GM12878 (cell line): ENCODE measurements at regions not wholly inside any gene's neighbourhood (a gene's known extent, or its start where the extent isn't known, plus 50 kb on each side); places are given as distances from the start of the nearest gene placed in this dataset.
A peak's percentile ranks its signal among the peaks of the same experiment; 100 is the strongest.

ENCODE experiments used
- ATF7 ChIP-seq: fragments of 450-650 bp; IDR thresholded peaks from 2 replicates; pipeline ENCODE4 v1.6.1; 2016; ENCODE audit warnings: low read depth, mild to moderate bottlenecking
- CBX5 ChIP-seq: sonication (generic); IDR thresholded peaks from 2 replicates; pipeline ENCODE4 v1.6.1; 2016; ENCODE audit warnings: low read depth, moderate library complexity, mild to moderate bottlenecking, inconsistent platforms
- CREB1 ChIP-seq: IDR thresholded peaks from 2 replicates; pipeline ENCODE4 v1.6.1; 2012; ENCODE audit warnings: low read depth, mild to moderate bottlenecking, inconsistent platforms
- FOXM1 ChIP-seq: IDR thresholded peaks from 2 replicates; pipeline ENCODE4 v1.6.1; 2012; ENCODE audit warnings: low read depth, mild to moderate bottlenecking, inconsistent platforms, low read length, moderate library complexity
- HCFC1 ChIP-seq: fragments of 150-350 bp; IDR thresholded peaks from 2 replicates; pipeline ENCODE4 v1.6.1; 2014; ENCODE audit warnings: low read length
- IKZF2 ChIP-seq, 2 experiments: fragments of 450-650 bp; IDR thresholded peaks; 2 replicates each; pipeline ENCODE4 v1.6.1; 2017; ENCODE audit warnings: mild to moderate bottlenecking in 2 of 2, moderate library complexity in 2 of 2
- LARP7 ChIP-seq: fragments of 450-650 bp; IDR thresholded peaks from 2 replicates; pipeline ENCODE4 v1.6.1; 2017; ENCODE audit warnings: mild to moderate bottlenecking
- MTA2 ChIP-seq: fragments of 450-650 bp; IDR thresholded peaks from 2 replicates; pipeline ENCODE4 v1.6.1; 2016; ENCODE audit warnings: low read depth, mild to moderate bottlenecking, moderate library complexity
- NR2C1 ChIP-seq: fragments of 450-650 bp; IDR thresholded peaks from 2 replicates; pipeline ENCODE4 v1.6.1; 2017; ENCODE audit warnings: antibody characterized with exemption, mild to moderate bottlenecking, moderate library complexity
- NRF1 ChIP-seq: conservative IDR thresholded peaks from 2 replicates; pipeline ENCODE4 v1.6.1; 2011; ENCODE audit warnings: mild to moderate bottlenecking, low read depth, low read length, improper control_type of control experiment
- RAD51 ChIP-seq: fragments of 450-650 bp; IDR thresholded peaks from 2 replicates; pipeline ENCODE4 v1.6.1; 2016; ENCODE audit warnings: moderate library complexity, mild to moderate bottlenecking, inconsistent platforms
- RBBP5 ChIP-seq: fragments of 200-600 bp; sonication (generic); conservative IDR thresholded peaks from 2 replicates; pipeline ENCODE4 v1.6.1; 2016
- SPI1 ChIP-seq: IDR thresholded peaks from 2 replicates; pipeline ENCODE4 v1.6.1; 2011; ENCODE audit warnings: low read depth, mild to moderate bottlenecking, low read length, moderate library complexity, borderline replicate concordance; ENCODE audit not compliant: insufficient read depth
- SUZ12 ChIP-seq: fragments of 200-600 bp; sonication (generic); IDR thresholded peaks from one replicate; pipeline ENCODE4 v1.6.1; 2018; ENCODE audit warnings: antibody characterized with exemption, mild to moderate bottlenecking; ENCODE audit not compliant: unreplicated experiment
- TAF1 ChIP-seq: IDR thresholded peaks from 2 replicates; pipeline ENCODE4 v1.6.1; 2011; ENCODE audit warnings: mild to moderate bottlenecking, low read depth, low read length, borderline replicate concordance
- ZBED1 ChIP-seq: IDR thresholded peaks from 2 replicates; pipeline ENCODE4 v1.6.1; 2016; ENCODE audit warnings: borderline replicate concordance
- TF ChIP-seq, protein P1 (sequence below): fragments of 150-350 bp; IDR thresholded peaks from 2 replicates; pipeline ENCODE4 v1.6.1; 2016; ENCODE audit warnings: low read depth, low read length
- TF ChIP-seq, protein P2 (sequence below): fragments of 450-650 bp; IDR thresholded peaks from 2 replicates; pipeline ENCODE4 v1.6.1; 2018; ENCODE audit warnings: borderline replicate concordance, mild to moderate bottlenecking; ENCODE audit not compliant: partially characterized antibody
- TF ChIP-seq, protein P3 (sequence below): IDR thresholded peaks from 2 replicates; pipeline ENCODE4 v1.6.1; 2012; ENCODE audit warnings: low read depth, low read length, improper control_type of control experiment
- TF ChIP-seq, protein P4 (sequence below): IDR thresholded peaks from 2 replicates; pipeline ENCODE4 v1.6.1; 2011; ENCODE audit warnings: low read depth, mild to moderate bottlenecking, low read length, moderate library complexity, borderline replicate concordance; ENCODE audit errors: extremely low read depth
- TF ChIP-seq, protein P5 (sequence below): IDR thresholded peaks from 2 replicates; pipeline ENCODE4 v1.6.1; 2012; ENCODE audit warnings: low read depth, low read length, improper control_type of control experiment
- TF ChIP-seq, protein P6 (sequence below), 3 experiments: IDR thresholded peaks in 2 of 3; conservative IDR thresholded peaks in 1 of 3; 2 replicates each; pipeline ENCODE4 v1.5.1; 2011; ENCODE audit warnings: low read depth in 3 of 3, low read length in 3 of 3, mild to moderate bottlenecking in 3 of 3, control low read depth in 2 of 3, moderate library complexity in 2 of 3, inconsistent platforms in 1 of 3, mixed read lengths in 1 of 3; ENCODE audit not compliant: control insufficient read depth in 2 of 3, insufficient read depth in 1 of 3; ENCODE audit errors: extremely low read depth in 1 of 3

DNA sequence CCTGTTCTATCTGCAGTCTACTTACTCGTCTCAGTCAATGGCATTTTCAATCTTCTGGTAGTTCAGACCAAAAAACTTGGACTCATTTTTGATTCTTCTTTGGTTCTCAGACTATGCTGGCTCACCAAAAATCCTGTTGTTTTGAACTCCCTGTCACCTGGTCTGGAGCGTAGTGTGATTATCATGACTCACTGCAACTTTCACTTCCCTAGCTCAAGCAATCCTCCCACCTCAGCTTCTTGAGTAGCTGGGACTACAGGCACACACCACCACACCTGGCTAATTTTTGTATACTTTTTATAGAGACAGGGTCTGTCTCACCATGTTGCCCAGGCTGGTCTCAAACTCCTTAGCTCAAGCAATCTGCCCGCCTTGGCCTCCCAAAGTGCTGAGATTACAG lies 163.3 kb upstream of the CDH7 start (continued):
- TF ChIP-seq, protein P1, sequence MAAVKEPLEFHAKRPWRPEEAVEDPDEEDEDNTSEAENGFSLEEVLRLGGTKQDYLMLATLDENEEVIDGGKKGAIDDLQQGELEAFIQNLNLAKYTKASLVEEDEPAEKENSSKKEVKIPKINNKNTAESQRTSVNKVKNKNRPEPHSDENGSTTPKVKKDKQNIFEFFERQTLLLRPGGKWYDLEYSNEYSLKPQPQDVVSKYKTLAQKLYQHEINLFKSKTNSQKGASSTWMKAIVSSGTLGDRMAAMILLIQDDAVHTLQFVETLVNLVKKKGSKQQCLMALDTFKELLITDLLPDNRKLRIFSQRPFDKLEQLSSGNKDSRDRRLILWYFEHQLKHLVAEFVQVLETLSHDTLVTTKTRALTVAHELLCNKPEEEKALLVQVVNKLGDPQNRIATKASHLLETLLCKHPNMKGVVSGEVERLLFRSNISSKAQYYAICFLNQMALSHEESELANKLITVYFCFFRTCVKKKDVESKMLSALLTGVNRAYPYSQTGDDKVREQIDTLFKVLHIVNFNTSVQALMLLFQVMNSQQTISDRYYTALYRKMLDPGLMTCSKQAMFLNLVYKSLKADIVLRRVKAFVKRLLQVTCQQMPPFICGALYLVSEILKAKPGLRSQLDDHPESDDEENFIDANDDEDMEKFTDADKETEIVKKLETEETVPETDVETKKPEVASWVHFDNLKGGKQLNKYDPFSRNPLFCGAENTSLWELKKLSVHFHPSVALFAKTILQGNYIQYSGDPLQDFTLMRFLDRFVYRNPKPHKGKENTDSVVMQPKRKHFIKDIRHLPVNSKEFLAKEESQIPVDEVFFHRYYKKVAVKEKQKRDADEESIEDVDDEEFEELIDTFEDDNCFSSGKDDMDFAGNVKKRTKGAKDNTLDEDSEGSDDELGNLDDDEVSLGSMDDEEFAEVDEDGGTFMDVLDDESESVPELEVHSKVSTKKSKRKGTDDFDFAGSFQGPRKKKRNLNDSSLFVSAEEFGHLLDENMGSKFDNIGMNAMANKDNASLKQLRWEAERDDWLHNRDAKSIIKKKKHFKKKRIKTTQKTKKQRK = no peak
- TF ChIP-seq MTA2 = 0 out of 2 replicates have a peak, but pooled peaks have one; percentile 31
- TF ChIP-seq ZBED1 = no peak
- peak; percentile 71; the same call in 1 of the 2 replicates for TF ChIP-seq SPI1
- peak; percentile 33; the same call in 1 of the 2 replicates for TF ChIP-seq ATF7
- TF ChIP-seq IKZF2 (IDR thresholded peaks at IDR 0.05) = peak; percentile 39 to 51; a peak in 3 of 4 replicates
- TF ChIP-seq, protein P2, sequence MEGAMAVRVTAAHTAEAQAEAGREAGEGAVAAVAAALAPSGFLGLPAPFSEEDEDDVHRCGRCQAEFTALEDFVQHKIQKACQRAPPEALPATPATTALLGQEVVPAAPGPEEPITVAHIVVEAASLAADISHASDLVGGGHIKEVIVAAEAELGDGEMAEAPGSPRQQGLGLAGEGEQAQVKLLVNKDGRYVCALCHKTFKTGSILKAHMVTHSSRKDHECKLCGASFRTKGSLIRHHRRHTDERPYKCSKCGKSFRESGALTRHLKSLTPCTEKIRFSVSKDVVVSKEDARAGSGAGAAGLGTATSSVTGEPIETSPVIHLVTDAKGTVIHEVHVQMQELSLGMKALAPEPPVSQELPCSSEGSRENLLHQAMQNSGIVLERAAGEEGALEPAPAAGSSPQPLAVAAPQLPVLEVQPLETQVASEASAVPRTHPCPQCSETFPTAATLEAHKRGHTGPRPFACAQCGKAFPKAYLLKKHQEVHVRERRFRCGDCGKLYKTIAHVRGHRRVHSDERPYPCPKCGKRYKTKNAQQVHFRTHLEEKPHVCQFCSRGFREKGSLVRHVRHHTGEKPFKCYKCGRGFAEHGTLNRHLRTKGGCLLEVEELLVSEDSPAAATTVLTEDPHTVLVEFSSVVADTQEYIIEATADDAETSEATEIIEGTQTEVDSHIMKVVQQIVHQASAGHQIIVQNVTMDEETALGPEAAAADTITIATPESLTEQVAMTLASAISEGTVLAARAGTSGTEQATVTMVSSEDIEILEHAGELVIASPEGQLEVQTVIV = no peak
- TF ChIP-seq, protein P3, sequence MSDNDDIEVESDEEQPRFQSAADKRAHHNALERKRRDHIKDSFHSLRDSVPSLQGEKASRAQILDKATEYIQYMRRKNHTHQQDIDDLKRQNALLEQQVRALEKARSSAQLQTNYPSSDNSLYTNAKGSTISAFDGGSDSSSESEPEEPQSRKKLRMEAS = no peak
- TF ChIP-seq RAD51 = peak; percentile 33; the same call in 1 of the 2 replicates
- TF ChIP-seq, protein P4, sequence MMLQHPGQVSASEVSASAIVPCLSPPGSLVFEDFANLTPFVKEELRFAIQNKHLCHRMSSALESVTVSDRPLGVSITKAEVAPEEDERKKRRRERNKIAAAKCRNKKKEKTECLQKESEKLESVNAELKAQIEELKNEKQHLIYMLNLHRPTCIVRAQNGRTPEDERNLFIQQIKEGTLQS = no peak
- TF ChIP-seq LARP7 = no peak
- TF ChIP-seq FOXM1 = no peak
- TF ChIP-seq NRF1 = no peak
- no peak for TF ChIP-seq NR2C1
- TF ChIP-seq, protein P5, sequence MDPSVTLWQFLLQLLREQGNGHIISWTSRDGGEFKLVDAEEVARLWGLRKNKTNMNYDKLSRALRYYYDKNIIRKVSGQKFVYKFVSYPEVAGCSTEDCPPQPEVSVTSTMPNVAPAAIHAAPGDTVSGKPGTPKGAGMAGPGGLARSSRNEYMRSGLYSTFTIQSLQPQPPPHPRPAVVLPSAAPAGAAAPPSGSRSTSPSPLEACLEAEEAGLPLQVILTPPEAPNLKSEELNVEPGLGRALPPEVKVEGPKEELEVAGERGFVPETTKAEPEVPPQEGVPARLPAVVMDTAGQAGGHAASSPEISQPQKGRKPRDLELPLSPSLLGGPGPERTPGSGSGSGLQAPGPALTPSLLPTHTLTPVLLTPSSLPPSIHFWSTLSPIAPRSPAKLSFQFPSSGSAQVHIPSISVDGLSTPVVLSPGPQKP = no peak
- TF ChIP-seq TAF1 = no peak
- TF ChIP-seq, protein P6, sequence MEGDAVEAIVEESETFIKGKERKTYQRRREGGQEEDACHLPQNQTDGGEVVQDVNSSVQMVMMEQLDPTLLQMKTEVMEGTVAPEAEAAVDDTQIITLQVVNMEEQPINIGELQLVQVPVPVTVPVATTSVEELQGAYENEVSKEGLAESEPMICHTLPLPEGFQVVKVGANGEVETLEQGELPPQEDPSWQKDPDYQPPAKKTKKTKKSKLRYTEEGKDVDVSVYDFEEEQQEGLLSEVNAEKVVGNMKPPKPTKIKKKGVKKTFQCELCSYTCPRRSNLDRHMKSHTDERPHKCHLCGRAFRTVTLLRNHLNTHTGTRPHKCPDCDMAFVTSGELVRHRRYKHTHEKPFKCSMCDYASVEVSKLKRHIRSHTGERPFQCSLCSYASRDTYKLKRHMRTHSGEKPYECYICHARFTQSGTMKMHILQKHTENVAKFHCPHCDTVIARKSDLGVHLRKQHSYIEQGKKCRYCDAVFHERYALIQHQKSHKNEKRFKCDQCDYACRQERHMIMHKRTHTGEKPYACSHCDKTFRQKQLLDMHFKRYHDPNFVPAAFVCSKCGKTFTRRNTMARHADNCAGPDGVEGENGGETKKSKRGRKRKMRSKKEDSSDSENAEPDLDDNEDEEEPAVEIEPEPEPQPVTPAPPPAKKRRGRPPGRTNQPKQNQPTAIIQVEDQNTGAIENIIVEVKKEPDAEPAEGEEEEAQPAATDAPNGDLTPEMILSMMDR (IDR thresholded peaks at IDR 0.05 in 2 of 3, conservative IDR thresholded peaks at IDR 0.05 in 1 of 3; ENCODE audit: control insufficient read depth in 2 of 3, extremely low read depth in 1 of 3, insufficient read depth in 1 of 3, low read depth in 3 of 3, low read length in 3 of 3) = no peak
- TF ChIP-seq RBBP5 = no peak
- TF ChIP-seq CREB1 = no peak
- TF ChIP-seq CBX5 = no peak
- no peak for TF ChIP-seq SUZ12
- TF ChIP-seq HCFC1 = no peak
